PC-3 (cell line): ENCODE measurements at regions not wholly inside any gene's neighbourhood (a gene's known extent, or its start where the extent isn't known, plus 50 kb on each side); places are given as distances from the start of the nearest gene placed in this dataset.

ENCODE experiments used
- ATAC-seq: fragments of 200-7000 bp; cut with Tn5 transposase; 2 replicates; pipeline ENCODE4 v1.9.1; 2020; ENCODE audit warnings: mild to moderate bottlenecking, moderate library complexity
- BruUV-seq: library from RNA; stranded (reverse); fragments of 400-500 nt; replicated peaks from 2 replicates; lab custom pipeline; 2021; lab: Mats Ljungman, UMichigan
- CTCF ChIA-PET: fragments of 300-600 bp; sonication (Branson Sonifier 250); formaldehyde crosslinking; loops from one replicate; lab custom pipeline; 2022; ENCODE audit warnings: antibody characterized with exemption; lab: Charles Lee
- POLR2A ChIA-PET: fragments of 300-600 bp; sonication (Branson Sonifier 250); formaldehyde crosslinking; loops from one replicate; lab custom pipeline; 2022; ENCODE audit warnings: antibody characterized with exemption; ENCODE audit not compliant: unreplicated experiment; lab: Charles Lee
- DNase-seq: peaks from one replicate; pipeline ENCODE4 v3.0.0-alpha.2; 2015
- H2AFZ ChIP-seq: fragments of 300-600 bp; sonication (generic); 2 replicates; pipeline ENCODE4 v1.6.0; 2016; ENCODE audit warnings: antibody characterized with exemption, low read length
- H3F3A ChIP-seq: fragments of 300-600 bp; sonication (generic); one replicate; pipeline ENCODE4 v1.6.0; 2017; ENCODE audit warnings: antibody characterized with exemption, low read length, control low read depth, mild to moderate bottlenecking; ENCODE audit not compliant: unreplicated experiment
- H3K27ac ChIP-seq: fragments of 300-600 bp; sonication (generic); 2 replicates; pipeline ENCODE4 v1.5.1; 2016; ENCODE audit warnings: mild to moderate bottlenecking, low read length
- H3K27me3 ChIP-seq: fragments of 300-600 bp; sonication (generic); 2 replicates; pipeline ENCODE4 v1.6.1; 2016; ENCODE audit warnings: low read length, mixed read lengths
- H3K36me3 ChIP-seq: fragments of 300-600 bp; sonication (generic); 2 replicates; pipeline ENCODE4 v1.6.1; 2016; ENCODE audit warnings: low read depth, mixed run types, low read length, mixed read lengths
- H3K4me1 ChIP-seq: fragments of 300-600 bp; sonication (generic); 2 replicates; pipeline ENCODE4 v1.5.1; 2016; ENCODE audit warnings: low read length; ENCODE audit not compliant: insufficient read depth
- H3K4me2 ChIP-seq: fragments of 300-600 bp; sonication (generic); 2 replicates; pipeline ENCODE4 v1.6.0; 2016; ENCODE audit warnings: low read length
- H3K4me3 ChIP-seq: fragments of 300-600 bp; sonication (generic); 2 replicates; pipeline ENCODE4 v1.5.1; 2016; ENCODE audit warnings: mild to moderate bottlenecking, low read length, mixed read lengths
- H3K79me2 ChIP-seq: fragments of 300-600 bp; sonication (generic); 2 replicates; pipeline ENCODE4 v1.6.1; 2017; ENCODE audit warnings: low read length, mixed read lengths
- H3K9ac ChIP-seq: fragments of 300-600 bp; sonication (generic); 2 replicates; pipeline ENCODE4 v1.6.0; 2016; ENCODE audit warnings: mild to moderate bottlenecking, low read length
- H3K9me2 ChIP-seq: fragments of 300-600 bp; sonication (generic); replicated peaks from 2 replicates; pipeline ENCODE4 v1.6.1; 2016; ENCODE audit warnings: mixed run types, low read length, mixed read lengths
- H3K9me3 ChIP-seq: fragments of 300-600 bp; sonication (generic); 2 replicates; pipeline ENCODE4 v1.6.1; 2016; ENCODE audit warnings: low read length, mixed read lengths
- H4K20me1 ChIP-seq: fragments of 300-600 bp; sonication (generic); 2 replicates; pipeline ENCODE4 v1.6.1; 2016; ENCODE audit warnings: low read length, mixed read lengths
- EZH2 ChIP-seq: fragments of 300-600 bp; sonication (generic); IDR thresholded peaks from one replicate; pipeline ENCODE4 v1.6.1; 2017; ENCODE audit warnings: antibody characterized with exemption, mild to moderate bottlenecking, low read length; ENCODE audit not compliant: unreplicated experiment
- EZH2phosphoT487 ChIP-seq: fragments of 300-600 bp; sonication (generic); IDR thresholded peaks from 2 replicates; pipeline ENCODE4 v1.6.1; 2018; ENCODE audit warnings: mild to moderate bottlenecking, antibody characterized with exemption, low read length, borderline replicate concordance
- intact Hi-C: fragments of 100-400 bp; cut with micrococcal nuclease; formaldehyde crosslinking; loops from 2 replicates; pipeline ENCODE4 v1.9.0; 2023
- TF ChIP-seq, protein P1 (sequence below): fragments of 300-600 bp; sonication (generic); conservative IDR thresholded peaks from 2 replicates; pipeline ENCODE4 v1.5.1; 2017; ENCODE audit warnings: antibody characterized with exemption, low read depth, mild to moderate bottlenecking, low read length

- no peaks in the 10 kb centered on the region for H3K79me2 ChIP-seq
- ChIA-PET CTCF (no interaction called here), POLR2A (no interaction called here)
- no peaks in the 10 kb centered on the region for H3K4me1 ChIP-seq
- H2AFZ ChIP-seq: no peak overlapping the region
- no peak for TF ChIP-seq EZH2
- TF ChIP-seq, protein P1, sequence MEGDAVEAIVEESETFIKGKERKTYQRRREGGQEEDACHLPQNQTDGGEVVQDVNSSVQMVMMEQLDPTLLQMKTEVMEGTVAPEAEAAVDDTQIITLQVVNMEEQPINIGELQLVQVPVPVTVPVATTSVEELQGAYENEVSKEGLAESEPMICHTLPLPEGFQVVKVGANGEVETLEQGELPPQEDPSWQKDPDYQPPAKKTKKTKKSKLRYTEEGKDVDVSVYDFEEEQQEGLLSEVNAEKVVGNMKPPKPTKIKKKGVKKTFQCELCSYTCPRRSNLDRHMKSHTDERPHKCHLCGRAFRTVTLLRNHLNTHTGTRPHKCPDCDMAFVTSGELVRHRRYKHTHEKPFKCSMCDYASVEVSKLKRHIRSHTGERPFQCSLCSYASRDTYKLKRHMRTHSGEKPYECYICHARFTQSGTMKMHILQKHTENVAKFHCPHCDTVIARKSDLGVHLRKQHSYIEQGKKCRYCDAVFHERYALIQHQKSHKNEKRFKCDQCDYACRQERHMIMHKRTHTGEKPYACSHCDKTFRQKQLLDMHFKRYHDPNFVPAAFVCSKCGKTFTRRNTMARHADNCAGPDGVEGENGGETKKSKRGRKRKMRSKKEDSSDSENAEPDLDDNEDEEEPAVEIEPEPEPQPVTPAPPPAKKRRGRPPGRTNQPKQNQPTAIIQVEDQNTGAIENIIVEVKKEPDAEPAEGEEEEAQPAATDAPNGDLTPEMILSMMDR: no peak
- TF ChIP-seq EZH2phosphoT487: no peak
- no peak overlapping the region for H3K4me3 ChIP-seq
- no peaks in the 10 kb centered on the region for H3K9me2 ChIP-seq
- H3K4me2 ChIP-seq: no peak overlapping the region
- peak; percentile 29; the same call in 1 of the 2 replicates for ATAC-seq
- no peaks in the 10 kb centered on the region for H3K36me3 ChIP-seq
- H4K20me1 ChIP-seq: no peaks in the 10 kb centered on the region
- no peaks in the 10 kb centered on the region for H3F3A ChIP-seq
- no TSS peak for BruUV-seq
- no peak overlapping the region for H3K9ac ChIP-seq
- H3K27me3 ChIP-seq: no peaks in the 10 kb centered on the region
- no peaks in the 10 kb centered on the region for H3K9me3 ChIP-seq
- DNase-seq: no peak
- H3K27ac ChIP-seq: no peak overlapping the region
- intact Hi-C loops: no loop called here
Observed at GRCh38 chr4:178311997-178312396, 869.8 kb upstream of the AGA start.

DNA sequence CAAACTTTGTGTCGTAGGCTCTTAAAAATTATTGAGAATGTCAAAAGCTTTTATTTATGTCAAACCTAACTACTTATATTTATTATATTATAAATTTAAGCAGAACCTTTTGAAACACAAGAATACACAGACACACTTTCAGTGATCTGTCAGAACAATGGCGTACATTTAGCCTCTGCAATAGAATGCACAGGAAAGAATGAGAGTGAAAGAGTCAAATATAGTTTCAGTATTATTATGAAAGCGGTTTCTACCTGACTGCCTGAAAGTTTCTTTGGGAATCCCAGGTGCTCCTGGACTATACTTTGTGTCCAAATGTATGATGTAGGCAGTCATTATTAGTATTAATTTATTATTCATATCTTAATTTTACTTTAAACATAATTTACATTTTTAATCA is 872.0 kb upstream of the AGA start:
- Histone ChIP-seq H3K27me3 (no peaks in the 10 kb centered on the region), H3K4me1 (no peaks in the 10 kb centered on the region), H3K9ac (no peak overlapping the region), H3K36me3 (no peaks in the 10 kb centered on the region), H3K9me2 (no peaks in the 10 kb centered on the region), H3K4me2 (no peak overlapping the region), H4K20me1 (no peaks in the 10 kb centered on the region), H3K27ac (no peak overlapping the region), H3F3A (no peaks in the 10 kb centered on the region), H3K4me3 (no peak overlapping the region), H3K9me3 (no peaks in the 10 kb centered on the region), H3K79me2 (no peaks in the 10 kb centered on the region), H2AFZ (no peak overlapping the region)
- ChIA-PET CTCF (no interaction called here), POLR2A (no interaction called here)
- no peak for DNase-seq
- no peak for ATAC-seq
- intact Hi-C loops: no loop called here
- TF ChIP-seq, protein P1: no peak
- TF ChIP-seq EZH2 (no peak), EZH2phosphoT487 (no peak)
- no TSS peak for BruUV-seq

DNA sequence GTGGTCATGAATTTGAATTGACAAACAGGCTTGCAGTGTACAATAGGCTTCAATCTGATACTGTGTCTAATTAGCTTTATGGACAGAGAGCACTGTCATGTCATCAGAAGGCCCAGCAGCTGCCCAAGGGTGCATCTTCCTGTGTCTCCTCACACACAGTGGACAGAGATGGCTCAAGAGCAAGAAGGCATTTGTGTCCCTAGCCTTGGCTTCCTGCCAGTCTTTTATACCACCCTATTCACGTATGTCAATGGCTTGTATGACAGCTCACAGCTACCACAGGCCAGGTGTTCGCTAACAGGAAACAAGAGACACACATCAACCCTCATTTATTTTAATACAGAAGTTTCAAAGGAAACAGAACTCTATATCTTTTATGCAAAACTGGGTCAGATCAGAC is 874.0 kb upstream of the AGA start:
- Histone ChIP-seq H3K9me2 (no peaks in the 10 kb centered on the region), H2AFZ (no peak overlapping the region), H3K27me3 (no peaks in the 10 kb centered on the region), H3K9me3 (no peaks in the 10 kb centered on the region), H3F3A (no peaks in the 10 kb centered on the region), H3K36me3 (no peaks in the 10 kb centered on the region), H3K79me2 (no peaks in the 10 kb centered on the region), H3K4me1 (no peaks in the 10 kb centered on the region), H3K4me3 (no peak overlapping the region), H4K20me1 (no peaks in the 10 kb centered on the region), H3K27ac (no peak overlapping the region), H3K9ac (no peak overlapping the region), H3K4me2 (no peak overlapping the region)
- ATAC-seq (no peak), DNase-seq (no peak)
- TF ChIP-seq EZH2phosphoT487: no peak
- TF ChIP-seq EZH2: no peak
- TF ChIP-seq, protein P1: no peak
- POLR2A ChIA-PET: no interaction called here
- BruUV-seq: no TSS peak
- intact Hi-C loops: no loop called here
- CTCF ChIA-PET: no interaction called here
